GM18498 (cell line): ENCODE measurements at regions not wholly inside any gene's neighbourhood (a gene's known extent, or its start where the extent isn't known, plus 50 kb on each side); places are given as distances from the start of the nearest gene placed in this dataset.
"Not testable (repeated sequence)": the region's sequence is repeated elsewhere in the genome, so short reads cannot be mapped to it uniquely, and the experiment has no call there.

Experiments used
- ATAC-seq: cut with Tn5 transposase; IDR thresholded peaks from one replicate; pipeline ENCODE4 v1.9.1; 2021; ENCODE audit warnings: mild to moderate bottlenecking, moderate library complexity; ENCODE audit not compliant: unreplicated experiment

- no peak for ATAC-seq
Measured at GRCh38 chr1:47593013-47593568, 155.2 kb downstream of the FOXD2 start.

GRCh38 chr1:47593598-47594285 lies 155.9 kb downstream of the FOXD2 start:
- ATAC-seq = no peak

DNA sequence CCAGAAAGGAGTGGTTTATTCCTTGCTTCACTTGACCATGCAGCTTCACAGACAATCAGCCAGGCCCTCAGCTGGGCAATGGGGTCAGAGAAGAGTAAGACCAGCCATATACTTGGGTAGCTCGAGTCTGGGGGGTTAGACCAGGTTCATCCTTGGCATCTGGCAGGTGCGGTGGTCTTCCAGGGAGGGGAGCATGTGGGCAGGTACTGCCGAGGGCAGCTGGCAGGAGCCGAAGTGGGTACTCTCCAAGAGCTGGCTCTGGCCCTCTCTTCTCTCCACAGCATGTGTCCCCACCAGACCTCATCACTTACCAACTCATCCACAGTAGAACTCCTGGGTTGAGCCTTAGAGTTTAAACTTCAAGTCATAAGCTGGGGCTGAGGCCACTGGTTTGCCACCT lies 156.8 kb downstream of the FOXD2 start:
- no peak for ATAC-seq

DNA sequence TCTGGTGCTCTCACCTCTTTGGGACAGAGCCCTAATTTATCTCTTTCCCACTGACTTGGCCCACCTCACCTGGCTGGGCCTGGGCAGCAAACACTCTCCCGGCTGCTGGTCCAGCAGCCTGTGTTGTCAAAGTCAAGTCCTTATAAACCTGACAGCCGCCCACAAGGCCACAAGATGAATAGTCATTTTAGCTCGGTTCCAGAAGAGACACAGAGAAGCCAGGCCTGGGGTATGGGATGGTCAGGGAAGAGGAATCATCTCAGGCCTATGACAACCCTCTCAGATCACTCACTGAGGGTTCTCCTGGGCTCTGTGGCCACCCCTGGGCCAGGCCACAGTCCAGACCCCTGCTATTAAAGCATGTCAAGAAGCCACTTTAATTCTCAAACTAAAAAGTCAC lies 158.5 kb downstream of the FOXD2 start:
- ATAC-seq = no peak

DNA sequence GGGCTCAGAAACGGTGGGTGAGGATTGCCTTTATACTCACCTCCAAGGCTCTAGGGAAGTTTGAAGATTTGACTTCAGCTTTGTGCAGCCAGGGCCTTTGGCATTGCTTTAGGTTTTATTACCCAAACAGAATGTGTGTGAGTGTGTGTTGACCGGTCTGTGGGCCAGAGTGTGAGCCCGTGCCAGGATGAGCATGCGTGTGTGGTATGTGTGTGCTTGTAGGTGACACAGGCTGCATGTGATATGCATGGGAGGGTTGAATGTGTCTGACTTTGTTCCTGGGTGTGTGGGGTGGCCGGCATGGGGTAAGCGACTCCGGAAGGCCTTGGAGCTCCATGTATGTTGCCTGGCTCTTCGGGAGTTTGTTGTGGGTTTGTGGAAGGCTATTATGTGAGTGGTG lies 160.5 kb downstream of the FOXD2 start:
- ATAC-seq = no peak

DNA sequence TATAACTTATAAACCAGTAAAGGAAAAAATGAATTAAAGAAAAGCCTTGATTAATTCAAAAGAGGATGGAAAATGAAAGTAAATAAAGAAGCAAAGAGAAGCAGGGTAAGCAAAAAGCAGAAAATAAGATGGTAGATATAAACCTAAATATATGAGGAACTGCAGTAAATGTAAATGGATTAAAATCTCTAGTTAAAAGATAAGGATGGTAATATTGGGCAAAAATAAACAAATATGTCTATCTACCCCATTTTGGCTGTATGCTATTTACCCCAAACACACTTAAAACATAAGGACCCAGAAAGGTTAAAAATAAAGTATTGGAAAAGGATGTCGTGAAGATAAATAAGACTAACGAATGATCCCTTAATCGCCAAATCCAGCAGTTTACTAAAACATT lies 161.9 kb downstream of the FOXD2 start:
- ATAC-seq = no peak

- not testable (repeated sequence) for ATAC-seq
Measured at GRCh38 chr1:47602491-47602890, 164.6 kb downstream of the FOXD2 start.

DNA sequence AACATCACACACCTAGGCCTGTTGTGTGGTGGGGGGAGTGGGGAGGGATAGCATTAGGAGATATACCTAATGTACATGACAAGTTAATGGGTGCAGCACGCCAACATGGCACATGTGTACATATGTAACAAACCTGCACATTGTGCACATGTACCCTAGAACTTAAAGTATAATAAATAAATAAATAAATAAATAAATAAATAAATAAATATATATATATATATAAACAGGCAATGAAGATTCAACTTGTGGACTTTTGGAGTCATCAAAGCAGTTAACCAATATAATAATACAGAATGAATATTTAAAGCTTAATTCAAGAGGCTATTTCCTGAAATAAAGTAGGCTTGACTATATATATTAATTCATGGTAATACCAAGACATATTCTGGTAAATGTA lies 167.0 kb downstream of the FOXD2 start:
- ATAC-seq = not testable (repeated sequence)

- ATAC-seq = no peak
Measured at GRCh38 chr1:47608296-47608875, 170.5 kb downstream of the FOXD2 start.

DNA sequence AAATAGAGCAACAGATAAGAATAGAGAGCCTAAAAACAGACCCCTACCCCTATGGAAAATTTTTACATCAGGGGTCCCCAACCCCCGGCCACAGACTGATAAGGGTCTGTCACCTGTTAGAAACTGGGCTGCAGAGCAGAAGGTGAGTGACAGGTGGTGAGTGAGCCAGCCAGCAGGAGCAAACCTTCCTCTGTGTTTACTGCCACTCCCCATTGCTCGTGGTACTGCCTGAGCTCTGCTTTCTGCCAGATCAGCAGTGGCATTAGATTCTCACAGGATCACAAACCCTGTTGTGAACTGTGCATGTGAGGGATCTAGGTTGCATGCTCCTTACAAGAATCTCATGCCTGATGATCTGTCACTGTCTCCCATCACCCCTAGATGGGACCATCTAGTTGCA lies 174.1 kb downstream of the FOXD2 start:
- ATAC-seq = no peak

DNA sequence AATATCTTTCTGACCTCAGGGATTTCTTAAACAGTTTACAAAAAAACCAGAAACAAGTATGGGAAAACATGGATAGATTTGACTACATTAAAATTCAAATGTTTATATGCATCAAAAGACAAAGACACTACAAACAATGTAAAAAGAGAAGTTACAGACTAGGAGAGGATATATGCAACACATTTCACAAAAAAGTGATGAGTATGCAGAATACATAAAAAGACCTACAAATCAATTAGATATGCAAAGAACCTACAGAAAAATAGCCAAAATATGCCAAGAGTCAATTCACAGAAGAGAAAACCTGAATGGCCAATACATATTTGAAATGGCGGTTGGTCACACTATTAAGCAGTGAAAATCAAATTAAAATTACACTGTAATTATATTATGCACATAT lies 175.0 kb downstream of the FOXD2 start:
- no peak for ATAC-seq

DNA sequence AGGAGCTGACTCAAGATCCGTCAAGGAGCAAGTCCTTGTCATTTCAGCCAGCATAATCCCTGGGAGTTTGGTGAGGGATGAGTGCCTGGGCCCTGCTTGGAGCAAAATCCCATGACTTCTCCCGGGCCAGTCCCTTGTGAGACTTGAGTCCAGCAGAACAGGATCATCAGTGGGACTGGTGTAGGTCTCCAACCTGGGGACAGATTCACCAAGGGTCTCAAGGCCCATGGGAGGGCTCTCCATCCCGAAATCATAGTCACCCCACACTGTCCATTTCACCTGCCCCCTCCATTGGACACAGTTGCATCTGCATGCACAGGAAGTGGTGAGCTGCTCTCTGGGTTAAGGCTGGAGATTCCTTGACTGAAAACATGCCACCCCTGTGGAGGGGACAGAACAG lies 178.2 kb downstream of the FOXD2 start:
- ATAC-seq = no peak

GRCh38 chr1:47616906-47617305 lies 179.1 kb downstream of the FOXD2 start:
- no peak for ATAC-seq

DNA sequence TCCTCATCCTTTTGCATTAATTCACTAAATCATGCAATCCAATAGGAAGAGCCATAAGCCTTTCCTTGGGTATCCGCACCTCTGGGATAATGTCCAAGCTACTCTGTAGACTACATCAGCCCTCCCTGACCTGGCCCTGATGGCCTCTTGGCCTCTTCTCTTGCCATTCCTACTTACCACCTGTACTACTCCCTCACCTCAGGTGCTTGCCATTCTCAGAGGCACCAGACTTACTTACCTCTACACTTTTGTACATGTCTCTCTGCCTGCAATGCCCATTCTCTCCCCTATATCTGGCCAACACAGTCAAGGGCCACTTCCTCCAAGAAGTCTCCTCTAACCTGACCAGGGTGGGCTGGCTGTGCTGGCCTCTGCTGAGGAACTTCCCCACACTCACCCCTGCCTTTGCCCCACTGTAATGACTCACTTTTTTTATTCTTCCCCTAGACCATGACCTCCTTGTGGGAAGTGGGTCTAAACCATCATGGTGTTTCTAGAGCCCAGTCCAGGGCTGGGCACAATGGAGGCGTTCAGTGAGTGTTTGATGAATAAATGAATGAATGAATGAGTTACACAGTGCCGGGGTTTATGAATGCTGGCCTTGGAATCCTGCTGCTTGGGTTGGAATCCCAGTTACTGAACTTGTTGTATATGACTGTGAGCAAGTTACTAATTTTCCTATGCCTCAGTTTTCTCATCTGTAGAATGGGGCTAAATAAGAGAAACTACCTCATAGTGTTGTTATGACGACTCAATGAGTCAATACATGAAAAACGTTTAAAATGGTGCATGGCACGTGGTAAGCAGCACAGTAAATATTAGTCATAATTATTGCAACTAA lies 179.8 kb downstream of the FOXD2 start:
- ATAC-seq = no peak

- ATAC-seq = no peak
Measured at GRCh38 chr1:47618222-47618720, 180.4 kb downstream of the FOXD2 start.

GRCh38 chr1:47618830-47619229 lies 181.0 kb downstream of the FOXD2 start:
- no peak for ATAC-seq

- no peak for ATAC-seq
Measured at GRCh38 chr1:47621483-47621882, 183.6 kb downstream of the FOXD2 start.

DNA sequence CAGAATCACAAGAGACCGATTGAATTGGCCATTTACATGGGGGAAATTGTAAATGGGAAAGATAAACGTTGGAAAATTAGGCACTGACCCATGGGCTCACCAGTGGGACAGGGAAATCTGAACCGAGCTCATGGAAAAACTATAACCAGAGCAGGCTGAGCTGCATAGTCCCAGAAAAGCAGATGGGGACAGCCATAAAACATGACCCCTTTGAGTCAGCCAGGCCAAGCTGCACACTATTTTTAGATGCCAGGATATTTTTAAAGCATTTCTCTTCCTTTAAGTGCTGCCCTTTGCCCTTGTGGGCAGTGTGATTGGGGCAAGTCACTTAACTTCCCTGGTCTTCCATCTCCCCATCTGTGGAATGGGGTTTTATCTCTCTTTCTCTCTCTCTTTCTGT lies 184.1 kb downstream of the FOXD2 start:
- no peak for ATAC-seq

DNA sequence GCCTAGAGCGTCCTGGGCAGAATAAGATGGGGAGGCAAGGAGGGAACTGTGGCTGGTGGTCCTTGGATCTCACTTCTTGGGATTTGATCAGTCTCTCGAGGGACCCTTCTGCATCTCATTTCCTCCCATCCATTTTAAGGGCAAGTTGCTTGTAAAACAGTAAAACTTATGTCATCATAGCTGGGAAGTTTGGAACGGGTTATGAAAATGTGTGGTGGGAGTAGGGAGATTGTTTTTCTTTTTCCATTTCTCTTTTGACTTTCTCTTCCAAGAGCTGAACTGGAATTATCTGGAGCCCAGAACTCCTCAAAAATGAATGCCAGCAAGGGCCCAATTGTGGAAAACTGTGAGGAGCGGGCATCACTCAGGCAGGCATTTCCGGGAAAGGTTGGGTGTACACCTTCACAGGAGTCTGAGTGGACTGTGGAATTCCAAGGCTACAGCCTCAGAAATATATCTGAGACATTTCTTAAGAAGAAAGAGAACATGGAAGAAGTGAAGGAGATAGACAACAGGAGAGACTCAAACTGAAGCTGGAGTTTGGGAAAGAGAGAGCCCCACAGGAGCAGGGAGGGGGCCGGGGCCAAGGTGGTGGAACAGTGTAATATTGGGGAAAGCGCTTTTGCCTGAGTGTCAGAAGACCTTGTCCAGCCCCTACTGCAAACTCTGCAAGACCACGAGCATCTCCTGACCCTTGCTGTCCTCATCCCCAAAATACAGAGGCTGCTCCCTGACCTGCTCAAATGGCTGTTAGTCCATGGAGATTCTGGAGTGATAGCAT lies 185.1 kb downstream of the FOXD2 start:
- no peak for ATAC-seq

- no peak for ATAC-seq
Measured at GRCh38 chr1:47623557-47623940, 185.7 kb downstream of the FOXD2 start.

- ATAC-seq = no peak
Measured at GRCh38 chr1:47624531-47624930, 186.7 kb downstream of the FOXD2 start.
